HG03135 (cell line): ENCODE measurements at regions not wholly inside any gene's neighbourhood (a gene's known extent, or its start where the extent isn't known, plus 50 kb on each side); places are given as distances from the start of the nearest gene placed in this dataset.

Source experiments
- ATAC-seq: cut with Tn5 transposase; IDR thresholded peaks from one replicate; pipeline ENCODE4 v1.9.1; 2021; ENCODE audit warnings: mild to moderate bottlenecking, moderate library complexity; ENCODE audit not compliant: unreplicated experiment

GRCh38 chr5:103498800-103499551 lies 63.6 kb downstream of the NUDT12 start:
- ATAC-seq, result no peak

- no peak for ATAC-seq
Observed at GRCh38 chr5:103498211-103498610, 64.4 kb downstream of the NUDT12 start.

GRCh38 chr5:103497781-103498180 lies 64.8 kb downstream of the NUDT12 start:
- ATAC-seq, result no peak

- no peak for ATAC-seq
Observed at GRCh38 chr5:103490030-103490739, 72.4 kb downstream of the NUDT12 start.

- ATAC-seq, result no peak
Observed at GRCh38 chr5:103489307-103489706, 73.3 kb downstream of the NUDT12 start.

GRCh38 chr5:103487822-103488493 lies 74.6 kb downstream of the NUDT12 start:
- no peak for ATAC-seq

- no peak for ATAC-seq
Observed at GRCh38 chr5:103487218-103487617, 75.4 kb downstream of the NUDT12 start.

GRCh38 chr5:103486739-103487138 lies 75.8 kb downstream of the NUDT12 start:
- no peak for ATAC-seq

- ATAC-seq, result no peak
Observed at GRCh38 chr5:103480246-103480645, 82.3 kb downstream of the NUDT12 start.

GRCh38 chr5:103477678-103478077 lies 84.9 kb downstream of the NUDT12 start:
- ATAC-seq, result no peak

GRCh38 chr5:103476811-103477210 lies 85.8 kb downstream of the NUDT12 start:
- no peak for ATAC-seq

- no peak for ATAC-seq
Observed at GRCh38 chr5:103475629-103476240, 86.9 kb downstream of the NUDT12 start.

- no peak for ATAC-seq
Observed at GRCh38 chr5:103474677-103475076, 87.9 kb downstream of the NUDT12 start.

- ATAC-seq, result no peak
Observed at GRCh38 chr5:103473725-103474124, 88.9 kb downstream of the NUDT12 start.

GRCh38 chr5:103472830-103473229 lies 89.8 kb downstream of the NUDT12 start:
- no peak for ATAC-seq

GRCh38 chr5:103472265-103472664 lies 90.3 kb downstream of the NUDT12 start:
- ATAC-seq, result no peak

GRCh38 chr5:103469288-103470040 lies 93.1 kb downstream of the NUDT12 start:
- ATAC-seq, result no peak

- no peak for ATAC-seq
Observed at GRCh38 chr5:103467831-103468230, 94.8 kb downstream of the NUDT12 start.

GRCh38 chr5:103466495-103466894 lies 96.1 kb downstream of the NUDT12 start:
- no peak for ATAC-seq

GRCh38 chr5:103465891-103466290 lies 96.7 kb downstream of the NUDT12 start:
- ATAC-seq, result no peak
